ENCODE measurements at regions not wholly inside any gene's neighbourhood (a gene's known extent, or its start where the extent isn't known, plus 50 kb on each side); places are given as distances from the start of the nearest gene placed in this dataset.
"Not testable (repeated sequence)": the region's sequence is repeated elsewhere in the genome, so short reads cannot be mapped to it uniquely, and the experiment has no call there.

- TF ChIP-seq CTCF (IDR thresholded peaks at IDR 0.05; ENCODE audit: low read depth, low read length): no peak
- in situ Hi-C loops (cut with HindIII; ENCODE audit: low sequenced_read_pairs): no loop called here
- DNase-seq (ENCODE audit: low read depth, low spot score): no peak
- H3K4me3 ChIP-seq (ENCODE audit: low read depth, low read length): no peak overlapping the region
Observed at GRCh38 chr3:61466357-61466756, 95.0 kb upstream of the PTPRG start.

GRCh38 chr3:61483997-61484396 is 77.4 kb upstream of the PTPRG start:
- in situ Hi-C loops (cut with HindIII; ENCODE audit: low sequenced_read_pairs): no loop called here
- H3K4me3 ChIP-seq (ENCODE audit: low read depth, low read length): no peak overlapping the region
- no peak for DNase-seq (ENCODE audit: low read depth, low spot score)
- TF ChIP-seq CTCF (IDR thresholded peaks at IDR 0.05; ENCODE audit: low read depth, low read length): no peak

GRCh38 chr3:61493339-61493738 is 68.0 kb upstream of the PTPRG start:
- no peak for DNase-seq (ENCODE audit: low read depth, low spot score)
- no peak for TF ChIP-seq CTCF (IDR thresholded peaks at IDR 0.05; ENCODE audit: low read depth, low read length)
- H3K4me3 ChIP-seq (ENCODE audit: low read depth, low read length): no peak overlapping the region
- in situ Hi-C loops (cut with HindIII; ENCODE audit: low sequenced_read_pairs): no loop called here

- DNase-seq (ENCODE audit: low read depth, low spot score); in situ Hi-C loops (cut with HindIII; ENCODE audit: low sequenced_read_pairs); H3K4me3 ChIP-seq (ENCODE audit: low read depth, low read length): not testable (repeated sequence)
Observed at GRCh38 chr3:61494309-61494708, 67.1 kb upstream of the PTPRG start.

GRCh38 chr3:61497463-61497862 is 63.9 kb upstream of the PTPRG start:
- in situ Hi-C loops (cut with HindIII; ENCODE audit: low sequenced_read_pairs): no loop called here
- no peak for TF ChIP-seq CTCF (IDR thresholded peaks at IDR 0.05; ENCODE audit: low read depth, low read length)
- H3K4me3 ChIP-seq (ENCODE audit: low read depth, low read length): no peak overlapping the region
- DNase-seq (ENCODE audit: low read depth, low spot score): no peak

GRCh38 chr3:61505197-61505596 is 56.2 kb upstream of the PTPRG start:
- no peak for TF ChIP-seq CTCF (IDR thresholded peaks at IDR 0.05; ENCODE audit: low read depth, low read length)
- in situ Hi-C loops (cut with HindIII; ENCODE audit: low sequenced_read_pairs): no loop called here
- H3K4me3 ChIP-seq (ENCODE audit: low read depth, low read length): no peak overlapping the region
- no peak for DNase-seq (ENCODE audit: low read depth, low spot score)

GRCh38 chr3:61507946-61508345 is 53.4 kb upstream of the PTPRG start:
- no peak for DNase-seq (ENCODE audit: low read depth, low spot score)
- in situ Hi-C loops (cut with HindIII; ENCODE audit: low sequenced_read_pairs): no loop called here
- H3K4me3 ChIP-seq (ENCODE audit: low read depth, low read length): no peak overlapping the region
- no peak for TF ChIP-seq CTCF (IDR thresholded peaks at IDR 0.05; ENCODE audit: low read depth, low read length)
